EL (cell line): ENCODE measurements at regions not wholly inside any gene's neighbourhood (a gene's known extent, or its start where the extent isn't known, plus 50 kb on each side); places are given as distances from the start of the nearest gene placed in this dataset.

Experiments used
- DNase-seq: peaks from one replicate; pipeline ENCODE4 v3.0.0-alpha.2; 2016

- DNase-seq, result no peak
Observed at GRCh38 chr14:53603994-53604393, 352.6 kb downstream of the BMP4 start.

- DNase-seq, result no peak
Observed at GRCh38 chr14:53601409-53601808, 355.2 kb downstream of the BMP4 start.

- DNase-seq, result peak; percentile 13
Observed at GRCh38 chr14:53599221-53599945, 357.2 kb downstream of the BMP4 start.

GRCh38 chr14:53596853-53597525, 359.6 kb downstream of the BMP4 start:
- DNase-seq, result no peak

GRCh38 chr14:53591816-53592215, 364.8 kb downstream of the BMP4 start:
- DNase-seq, result no peak

- no peak for DNase-seq
Observed at GRCh38 chr14:53581504-53581903, 375.1 kb downstream of the BMP4 start.

- DNase-seq, result no peak
Observed at GRCh38 chr14:53571641-53572328, 384.8 kb downstream of the BMP4 start.

- DNase-seq, result no peak
Observed at GRCh38 chr14:53570411-53571387, 385.9 kb downstream of the BMP4 start.

- no peak for DNase-seq
Observed at GRCh38 chr14:53569446-53569845, 387.2 kb downstream of the BMP4 start.

GRCh38 chr14:53567236-53567780, 389.3 kb downstream of the BMP4 start:
- no peak for DNase-seq

- no peak for DNase-seq
Observed at GRCh38 chr14:53564870-53565269, 391.8 kb downstream of the BMP4 start.

- DNase-seq, result no peak
Observed at GRCh38 chr14:53563628-53564027, 393.0 kb downstream of the BMP4 start.

GRCh38 chr14:53553221-53553620, 400.1 kb upstream of the DDHD1 start:
- DNase-seq, result no peak

- DNase-seq, result no peak
Observed at GRCh38 chr14:53551862-53552261, 398.7 kb upstream of the DDHD1 start.

- no peak for DNase-seq
Observed at GRCh38 chr14:53550776-53551175, 397.7 kb upstream of the DDHD1 start.

- DNase-seq, result no peak
Observed at GRCh38 chr14:53549956-53550355, 396.8 kb upstream of the DDHD1 start.

GRCh38 chr14:53547593-53547992, 394.5 kb upstream of the DDHD1 start:
- DNase-seq, result no peak

GRCh38 chr14:53545217-53545616, 392.1 kb upstream of the DDHD1 start:
- no peak for DNase-seq

- peak; percentile 72 for DNase-seq
Observed at GRCh38 chr14:53542732-53543131, 389.6 kb upstream of the DDHD1 start.

GRCh38 chr14:53541411-53541810, 388.3 kb upstream of the DDHD1 start:
- DNase-seq, result no peak

- peak; percentile 79 for DNase-seq
Observed at GRCh38 chr14:53539489-53540126, 386.5 kb upstream of the DDHD1 start.

- DNase-seq, result no peak
Observed at GRCh38 chr14:53538316-53538881, 385.3 kb upstream of the DDHD1 start.
